GM10248 (cell line): ENCODE measurements at regions not wholly inside any gene's neighbourhood (a gene's known extent, or its start where the extent isn't known, plus 50 kb on each side); places are given as distances from the start of the nearest gene placed in this dataset.

ENCODE experiments used
- CTCF ChIA-PET: fragments of 300-600 bp; sonication (Branson Sonifier 250); formaldehyde crosslinking; extraction: SDS; loops from one replicate; lab custom pipeline; 2021; ENCODE audit warnings: antibody characterized with exemption; lab: Yijun Ruan, JAX
- POLR2A ChIA-PET: fragments of 350-650 bp; sonication (Branson Sonifier 250); formaldehyde crosslinking; extraction: SDS; loops from one replicate; lab custom pipeline; 2020; ENCODE audit warnings: antibody characterized with exemption; lab: Yijun Ruan, JAX
- DNase-seq: peaks from one replicate; pipeline ENCODE4 v3.0.0; 2012; ENCODE audit errors: extremely low spot score
- CTCF ChIP-seq: IDR thresholded peaks from 2 replicates; pipeline ENCODE4 v1.5.1; 2012; ENCODE audit warnings: mild to moderate bottlenecking, low read depth; ENCODE audit errors: extremely low read depth, missing control alignments, control extremely low read depth

GRCh38 chr2:235394278-235394828 is 99.5 kb upstream of the AGAP1 start:
- no peak for TF ChIP-seq CTCF
- DNase-seq, result no peak
- ChIA-PET POLR2A (no interaction called here), CTCF (no interaction called here)

- DNase-seq, result no peak
- ChIA-PET CTCF (interaction anchor here (0.8 kb wide), 1 partner anchor 11 kb away, joined by 3 read pairs; no protein-coding TSS in a partner anchor), POLR2A (no interaction called here)
- TF ChIP-seq CTCF, result no peak
Observed at GRCh38 chr2:235396071-235396846, 97.6 kb upstream of the AGAP1 start.

- CTCF ChIA-PET, result no interaction called here
- TF ChIP-seq CTCF, result no peak
- no peak for DNase-seq
- POLR2A ChIA-PET, result no interaction called here
Observed at GRCh38 chr2:235398321-235398720, 95.5 kb upstream of the AGAP1 start.

GRCh38 chr2:235399895-235400294 is 93.9 kb upstream of the AGAP1 start:
- CTCF ChIA-PET, result no interaction called here
- no peak for TF ChIP-seq CTCF
- POLR2A ChIA-PET, result no interaction called here
- DNase-seq, result no peak

- ChIA-PET CTCF (no interaction called here), POLR2A (no interaction called here)
- TF ChIP-seq CTCF, result no peak
- DNase-seq, result no peak
Observed at GRCh38 chr2:235402422-235402821, 91.4 kb upstream of the AGAP1 start.

- no peak for TF ChIP-seq CTCF
- ChIA-PET CTCF (no interaction called here), POLR2A (no interaction called here)
- no peak for DNase-seq
Observed at GRCh38 chr2:235405612-235406361, 88.1 kb upstream of the AGAP1 start.
